ENCODE measurements at regions not wholly inside any gene's neighbourhood (a gene's known extent, or its start where the extent isn't known, plus 50 kb on each side); places are given as distances from the start of the nearest gene placed in this dataset.
"Not testable (repeated sequence)": the region's sequence is repeated elsewhere in the genome, so short reads cannot be mapped to it uniquely, and the experiment has no call there.

GRCh38 chr18:34352385-34353163, 127.9 kb upstream of the NOL4 start:
- DNase-seq (ENCODE audit: low read depth), result no peak

- DNase-seq (ENCODE audit: low read depth), result no peak
These were observed 129.6 kb upstream of the NOL4 start for GRCh38 chr18:34354351-34354750.

GRCh38 chr18:34357944-34358580, 133.3 kb upstream of the NOL4 start:
- no peak for DNase-seq (ENCODE audit: low read depth)

- DNase-seq (ENCODE audit: low read depth), result no peak
These were observed 134.2 kb upstream of the NOL4 start for GRCh38 chr18:34358923-34359322.

- no peak for DNase-seq (ENCODE audit: low read depth)
These were observed 140.0 kb upstream of the NOL4 start for GRCh38 chr18:34364699-34365098.

- DNase-seq (ENCODE audit: low read depth), result no peak
These were observed 146.1 kb upstream of the NOL4 start for GRCh38 chr18:34370704-34371395.

- DNase-seq (ENCODE audit: low read depth), result no peak
These were observed 155.6 kb upstream of the NOL4 start for GRCh38 chr18:34380326-34380725.

- no peak for DNase-seq (ENCODE audit: low read depth)
These were observed 160.6 kb upstream of the NOL4 start for GRCh38 chr18:34385311-34385710.

- no peak for DNase-seq (ENCODE audit: low read depth)
These were observed 162.1 kb upstream of the NOL4 start for GRCh38 chr18:34386803-34387202.

- no peak for DNase-seq (ENCODE audit: low read depth)
These were observed 172.7 kb upstream of the NOL4 start for GRCh38 chr18:34397286-34397896.

GRCh38 chr18:34399892-34400291, 175.2 kb upstream of the NOL4 start:
- no peak for DNase-seq (ENCODE audit: low read depth)

GRCh38 chr18:34400834-34401233, 176.1 kb upstream of the NOL4 start:
- DNase-seq (ENCODE audit: low read depth), result no peak

GRCh38 chr18:34401775-34402174, 177.1 kb upstream of the NOL4 start:
- DNase-seq (ENCODE audit: low read depth), result no peak

GRCh38 chr18:34407471-34407870, 182.8 kb upstream of the NOL4 start:
- not testable (repeated sequence) for DNase-seq (ENCODE audit: low read depth)

GRCh38 chr18:34411952-34412351, 187.2 kb upstream of the NOL4 start:
- no peak for DNase-seq (ENCODE audit: low read depth)

GRCh38 chr18:34431042-34431441, 206.3 kb upstream of the NOL4 start:
- no peak for DNase-seq (ENCODE audit: low read depth)

- no peak for DNase-seq (ENCODE audit: low read depth)
These were observed 219.9 kb upstream of the NOL4 start for GRCh38 chr18:34444622-34445021.

GRCh38 chr18:34448662-34449061, 223.9 kb upstream of the NOL4 start:
- no peak for DNase-seq (ENCODE audit: low read depth)

- no peak for DNase-seq (ENCODE audit: low read depth)
These were observed 233.0 kb upstream of the NOL4 start for GRCh38 chr18:34457761-34458160.

- DNase-seq (ENCODE audit: low read depth), result no peak
These were observed 233.8 kb upstream of the NOL4 start for GRCh38 chr18:34458410-34458977.

- DNase-seq (ENCODE audit: low read depth), result no peak
These were observed 236.6 kb upstream of the NOL4 start for GRCh38 chr18:34461266-34461665.

- DNase-seq (ENCODE audit: low read depth), result no peak
These were observed 242.3 kb upstream of the NOL4 start for GRCh38 chr18:34467058-34467457.

All from CMK (cell line).